ENCODE measurements at regions not wholly inside any gene's neighbourhood (a gene's known extent, or its start where the extent isn't known, plus 50 kb on each side); places are given as distances from the start of the nearest gene placed in this dataset.
"Not testable (repeated sequence)": the region's sequence is repeated elsewhere in the genome, so short reads cannot be mapped to it uniquely, and the experiment has no call there.

DNA sequence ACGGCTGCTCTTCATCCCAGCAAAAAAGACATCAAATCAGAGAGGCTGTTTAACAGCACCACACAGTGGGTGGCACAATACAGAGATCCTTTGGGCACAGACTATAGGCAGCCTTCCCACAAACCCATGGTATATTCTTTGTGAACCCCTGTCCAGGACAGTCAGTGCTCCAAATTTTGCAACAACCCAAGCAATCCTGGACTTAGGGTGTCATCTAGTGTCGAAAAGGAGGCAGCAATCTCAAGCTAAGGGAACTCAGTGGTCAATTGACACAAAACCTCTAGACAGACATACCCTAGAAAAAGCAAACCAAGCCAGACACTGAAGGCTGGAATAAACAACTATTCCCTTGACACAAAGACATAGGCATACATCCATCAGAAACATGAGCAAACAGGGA, 137.4 kb downstream of the BMP15 start:
- H3F3A ChIP-seq (ENCODE audit: insufficient read depth), result no peaks in the 10 kb centered on the region
- no peaks in the 10 kb centered on the region for H3K79me2 ChIP-seq (ENCODE audit: insufficient read depth, low read length)
- H3K27me3 ChIP-seq (ENCODE audit: low read length), result no peaks in the 10 kb centered on the region
- H3K4me3 ChIP-seq (ENCODE audit: insufficient read depth, low read length, poor library complexity, severe bottlenecking), result no peak overlapping the region
- H3K36me3 ChIP-seq (ENCODE audit: low read length), result no peaks in the 10 kb centered on the region
- no peak overlapping the region for H3K27ac ChIP-seq (ENCODE audit: low read depth, low read length)
- no peaks in the 10 kb centered on the region for H3K9me2 ChIP-seq (replicated peaks; ENCODE audit: insufficient read depth, low read length)
- TF ChIP-seq, protein P1, sequence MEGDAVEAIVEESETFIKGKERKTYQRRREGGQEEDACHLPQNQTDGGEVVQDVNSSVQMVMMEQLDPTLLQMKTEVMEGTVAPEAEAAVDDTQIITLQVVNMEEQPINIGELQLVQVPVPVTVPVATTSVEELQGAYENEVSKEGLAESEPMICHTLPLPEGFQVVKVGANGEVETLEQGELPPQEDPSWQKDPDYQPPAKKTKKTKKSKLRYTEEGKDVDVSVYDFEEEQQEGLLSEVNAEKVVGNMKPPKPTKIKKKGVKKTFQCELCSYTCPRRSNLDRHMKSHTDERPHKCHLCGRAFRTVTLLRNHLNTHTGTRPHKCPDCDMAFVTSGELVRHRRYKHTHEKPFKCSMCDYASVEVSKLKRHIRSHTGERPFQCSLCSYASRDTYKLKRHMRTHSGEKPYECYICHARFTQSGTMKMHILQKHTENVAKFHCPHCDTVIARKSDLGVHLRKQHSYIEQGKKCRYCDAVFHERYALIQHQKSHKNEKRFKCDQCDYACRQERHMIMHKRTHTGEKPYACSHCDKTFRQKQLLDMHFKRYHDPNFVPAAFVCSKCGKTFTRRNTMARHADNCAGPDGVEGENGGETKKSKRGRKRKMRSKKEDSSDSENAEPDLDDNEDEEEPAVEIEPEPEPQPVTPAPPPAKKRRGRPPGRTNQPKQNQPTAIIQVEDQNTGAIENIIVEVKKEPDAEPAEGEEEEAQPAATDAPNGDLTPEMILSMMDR (IDR thresholded peaks at IDR 0.05; ENCODE audit: insufficient read depth, low read length, poor library complexity, severe bottlenecking), result no peak
- TF ChIP-seq EZH2phosphoT487 (conservative IDR thresholded peaks at IDR 0.05; ENCODE audit: low read length), result no peak
- no peak overlapping the region for H3K9ac ChIP-seq (ENCODE audit: low read length)
- no peak overlapping the region for H2AFZ ChIP-seq (ENCODE audit: low read depth, low read length, severe bottlenecking)
- H4K20me1 ChIP-seq (ENCODE audit: low read depth, low read length), result no peaks in the 10 kb centered on the region
- H3K9me3 ChIP-seq (ENCODE audit: insufficient read depth, low read length), result no peaks in the 10 kb centered on the region
- no peak overlapping the region for H3K4me2 ChIP-seq (ENCODE audit: low read depth, low read length, poor library complexity, severe bottlenecking)

DNA sequence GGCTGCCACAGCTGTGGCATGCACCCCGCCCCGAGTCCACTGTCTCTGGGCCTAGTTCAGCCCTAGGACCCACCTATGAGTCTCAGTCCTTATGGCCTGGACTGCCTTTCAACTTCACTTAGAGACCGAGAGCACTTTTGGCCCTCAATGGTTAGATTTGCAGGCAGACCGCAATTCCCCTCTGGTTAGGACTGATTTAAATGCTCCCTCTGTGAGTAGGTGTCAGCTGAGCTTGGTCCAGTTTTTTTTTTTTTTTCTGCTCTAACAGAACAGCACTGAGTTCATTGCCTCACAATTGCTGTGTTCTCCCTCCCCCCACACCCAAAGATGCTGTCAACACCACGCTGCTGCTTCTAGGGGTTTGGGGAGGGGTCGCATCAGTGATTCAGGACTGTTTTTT, 143.2 kb downstream of the BMP15 start:
- H3K9ac ChIP-seq (ENCODE audit: low read length), result no peak overlapping the region
- no peak overlapping the region for H3K4me2 ChIP-seq (ENCODE audit: low read depth, low read length, poor library complexity, severe bottlenecking)
- H3F3A ChIP-seq (ENCODE audit: insufficient read depth), result no peaks in the 10 kb centered on the region
- no peaks in the 10 kb centered on the region for H3K27me3 ChIP-seq (ENCODE audit: low read length)
- H2AFZ ChIP-seq (ENCODE audit: low read depth, low read length, severe bottlenecking), result no peak overlapping the region
- TF ChIP-seq EZH2phosphoT487 (conservative IDR thresholded peaks at IDR 0.05; ENCODE audit: low read length), result no peak
- TF ChIP-seq, protein P1 (IDR thresholded peaks at IDR 0.05; ENCODE audit: insufficient read depth, low read length, poor library complexity, severe bottlenecking), result no peak
- no peaks in the 10 kb centered on the region for H3K9me3 ChIP-seq (ENCODE audit: insufficient read depth, low read length)
- no peaks in the 10 kb centered on the region for H3K36me3 ChIP-seq (ENCODE audit: low read length)
- H3K79me2 ChIP-seq (ENCODE audit: insufficient read depth, low read length), result no peaks in the 10 kb centered on the region
- no peaks in the 10 kb centered on the region for H3K9me2 ChIP-seq (replicated peaks; ENCODE audit: insufficient read depth, low read length)
- H3K4me3 ChIP-seq (ENCODE audit: insufficient read depth, low read length, poor library complexity, severe bottlenecking), result no peak overlapping the region
- no peaks in the 10 kb centered on the region for H4K20me1 ChIP-seq (ENCODE audit: low read depth, low read length)
- no peak overlapping the region for H3K27ac ChIP-seq (ENCODE audit: low read depth, low read length)

DNA sequence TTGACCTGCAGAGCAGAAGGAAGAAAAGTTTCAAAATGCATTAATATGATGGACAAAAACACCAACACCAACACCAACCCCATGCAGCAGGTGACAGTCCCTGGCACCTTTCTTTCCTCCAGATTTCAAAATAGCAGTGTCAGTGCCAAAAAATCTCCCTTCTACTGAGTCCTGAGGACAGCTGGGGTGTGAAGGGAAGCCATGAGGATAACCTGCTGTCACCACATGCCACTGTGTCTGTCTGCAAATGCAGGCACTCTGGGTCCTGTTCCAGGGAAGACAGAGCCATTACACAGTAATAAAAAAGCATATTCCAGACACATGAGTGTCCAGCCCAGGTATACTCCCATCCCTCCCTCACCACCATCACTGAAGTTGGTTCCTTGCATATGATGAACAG, 187.5 kb downstream of the BMP15 start:
- Histone ChIP-seq H3K27me3 (ENCODE audit: low read length) (no peaks in the 10 kb centered on the region), H3F3A (ENCODE audit: insufficient read depth) (no peaks in the 10 kb centered on the region), H4K20me1 (ENCODE audit: low read depth, low read length) (no peaks in the 10 kb centered on the region), H3K27ac (ENCODE audit: low read depth, low read length) (no peak overlapping the region), H2AFZ (ENCODE audit: low read depth, low read length, severe bottlenecking) (no peak overlapping the region), H3K9me3 (ENCODE audit: insufficient read depth, low read length) (no peaks in the 10 kb centered on the region), H3K9me2 (replicated peaks; ENCODE audit: insufficient read depth, low read length) (no peaks in the 10 kb centered on the region), H3K36me3 (ENCODE audit: low read length) (no peaks in the 10 kb centered on the region), H3K4me2 (ENCODE audit: low read depth, low read length, poor library complexity, severe bottlenecking) (no peak overlapping the region), H3K9ac (ENCODE audit: low read length) (no peak overlapping the region), H3K4me3 (ENCODE audit: insufficient read depth, low read length, poor library complexity, severe bottlenecking) (no peak overlapping the region), H3K79me2 (ENCODE audit: insufficient read depth, low read length) (no peaks in the 10 kb centered on the region)
- TF ChIP-seq, protein P1 (IDR thresholded peaks at IDR 0.05; ENCODE audit: insufficient read depth, low read length, poor library complexity, severe bottlenecking), result no peak
- TF ChIP-seq EZH2phosphoT487 (conservative IDR thresholded peaks at IDR 0.05; ENCODE audit: low read length), result no peak

DNA sequence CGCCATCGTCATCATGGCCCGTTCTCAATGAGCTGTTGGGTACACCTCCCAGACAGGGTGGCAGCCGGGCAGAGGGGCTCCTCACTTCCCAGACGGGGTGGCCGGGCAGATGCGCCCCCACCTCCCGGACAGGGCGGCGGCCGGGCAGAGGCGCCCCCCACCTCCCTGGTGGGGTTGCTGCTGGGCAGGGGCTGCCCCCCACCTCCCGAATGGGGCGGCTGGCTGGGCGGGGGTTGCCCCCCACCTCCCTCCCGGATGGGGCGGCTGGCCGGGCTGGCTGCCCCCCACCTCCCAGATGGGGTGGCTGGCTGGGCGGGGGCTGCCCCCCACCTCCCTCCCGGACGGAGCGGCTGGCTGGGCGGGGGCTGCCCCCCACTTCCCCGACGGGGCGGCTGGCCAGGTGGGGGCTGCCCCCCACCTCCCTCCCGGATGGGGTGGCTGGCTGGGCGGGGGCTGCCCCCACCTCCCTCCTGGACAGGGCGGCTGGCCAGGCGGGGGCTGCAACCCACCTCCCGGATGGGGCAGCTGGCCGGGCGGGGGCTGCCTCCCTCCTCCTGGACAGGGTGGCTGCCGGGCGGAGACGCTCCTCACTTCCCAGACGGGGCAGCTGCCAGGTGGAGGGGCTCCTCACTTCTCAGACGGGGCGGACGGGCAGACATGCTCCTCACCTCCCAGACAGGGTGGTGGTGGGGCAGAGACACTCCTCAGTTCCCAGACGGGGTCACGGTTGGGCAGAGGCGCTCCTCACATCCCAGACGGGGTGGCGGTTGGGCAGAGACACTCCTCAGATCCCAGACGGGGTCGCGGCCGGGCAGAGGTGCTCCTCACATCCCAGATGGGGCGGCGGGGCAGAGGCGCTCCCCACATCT, 208.8 kb downstream of the BMP15 start:
- H3K27ac ChIP-seq (ENCODE audit: low read depth, low read length); H3K36me3 ChIP-seq (ENCODE audit: low read length): not testable (repeated sequence)

DNA sequence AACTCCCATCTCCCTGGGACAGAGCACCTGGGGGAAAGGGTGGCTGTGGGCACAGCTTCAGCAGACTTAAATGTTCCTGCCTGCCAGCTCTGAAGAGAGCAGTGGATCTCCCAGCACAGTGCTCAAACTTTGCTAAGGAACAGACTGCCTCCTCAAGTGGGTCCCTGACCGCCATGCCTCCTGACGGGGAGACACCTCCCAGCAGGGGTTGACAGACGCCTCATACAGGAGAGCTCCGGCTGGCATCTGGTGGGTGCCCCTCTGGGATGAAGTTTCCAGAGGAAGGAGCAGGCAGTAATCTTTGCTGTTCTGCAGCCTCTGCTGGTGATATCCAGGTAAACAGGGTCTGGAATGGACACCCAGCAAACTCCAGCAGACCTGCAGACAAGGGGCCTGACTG, 206.9 kb upstream of the NUDT10 start:
- H3K9me3 ChIP-seq (ENCODE audit: insufficient read depth, low read length); H3K4me3 ChIP-seq (ENCODE audit: insufficient read depth, low read length, poor library complexity, severe bottlenecking); H3K27ac ChIP-seq (ENCODE audit: low read depth, low read length); H3K9me2 ChIP-seq (replicated peaks; ENCODE audit: insufficient read depth, low read length); H3K36me3 ChIP-seq (ENCODE audit: low read length); H3K4me2 ChIP-seq (ENCODE audit: low read depth, low read length, poor library complexity, severe bottlenecking); H4K20me1 ChIP-seq (ENCODE audit: low read depth, low read length); H3K9ac ChIP-seq (ENCODE audit: low read length); H3K79me2 ChIP-seq (ENCODE audit: insufficient read depth, low read length); H2AFZ ChIP-seq (ENCODE audit: low read depth, low read length, severe bottlenecking); H3F3A ChIP-seq (ENCODE audit: insufficient read depth); H3K27me3 ChIP-seq (ENCODE audit: low read length): not testable (repeated sequence)

More for the DNA sequence above, 208.8 kb downstream of the BMP15 start:
- not testable (repeated sequence) for H2AFZ ChIP-seq (ENCODE audit: low read depth, low read length, severe bottlenecking); H3K4me3 ChIP-seq (ENCODE audit: insufficient read depth, low read length, poor library complexity, severe bottlenecking); H3K4me2 ChIP-seq (ENCODE audit: low read depth, low read length, poor library complexity, severe bottlenecking); H3K9me3 ChIP-seq (ENCODE audit: insufficient read depth, low read length); H3K79me2 ChIP-seq (ENCODE audit: insufficient read depth, low read length); H4K20me1 ChIP-seq (ENCODE audit: low read depth, low read length); H3K9me2 ChIP-seq (replicated peaks; ENCODE audit: insufficient read depth, low read length); H3F3A ChIP-seq (ENCODE audit: insufficient read depth); H3K27me3 ChIP-seq (ENCODE audit: low read length); H3K9ac ChIP-seq (ENCODE audit: low read length)

All from SU-DHL-6 (cell line).